H1 (cell line): ENCODE measurements at regions not wholly inside any gene's neighbourhood (a gene's known extent, or its start where the extent isn't known, plus 50 kb on each side); places are given as distances from the start of the nearest gene placed in this dataset.

ENCODE experiments used
- POU5F1 ChIP-seq: IDR thresholded peaks from 2 replicates; pipeline ENCODE4 v1.6.1; 2011; ENCODE audit warnings: low read depth, mild to moderate bottlenecking, low read length, moderate library complexity

DNA sequence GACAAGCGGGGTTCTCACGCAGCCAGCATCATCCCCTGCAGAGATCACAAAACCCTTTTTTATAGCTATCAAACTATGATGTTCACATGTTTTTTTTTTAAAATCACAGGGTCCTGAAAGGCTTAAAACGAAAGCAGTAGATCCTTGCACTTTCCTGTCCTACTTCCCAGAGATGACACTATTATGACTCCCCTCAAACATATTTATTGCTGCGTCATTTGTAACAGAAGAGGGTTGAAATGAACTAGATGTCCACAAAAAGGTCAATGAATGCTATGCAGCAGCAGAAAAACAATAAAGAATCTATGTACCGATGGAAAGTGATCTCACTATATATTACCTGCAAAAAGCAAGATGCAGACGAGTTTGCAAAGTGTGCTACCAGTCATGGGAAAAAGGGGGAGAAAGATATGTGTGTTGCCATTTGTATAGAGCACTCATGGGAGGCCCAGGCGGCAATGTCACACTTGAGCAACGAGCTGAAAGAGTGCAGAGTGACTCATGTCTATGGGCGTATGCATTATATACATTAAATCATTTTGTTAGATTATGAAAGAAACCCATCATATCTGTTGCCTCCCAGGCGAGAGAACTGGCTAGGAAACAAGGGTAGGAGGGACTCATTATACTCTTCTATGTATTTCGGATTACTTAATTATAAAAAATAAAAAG, 68.9 kb upstream of the PARP1 start (continued):
- no peak for TF ChIP-seq POU5F1
